Islet of Langerhans (tissue), 1 donor: ENCODE measurements at regions not wholly inside any gene's neighbourhood (a gene's known extent, or its start where the extent isn't known, plus 50 kb on each side); places are given as distances from the start of the nearest gene placed in this dataset.
A peak's percentile ranks its signal among the peaks of the same experiment; 100 is the strongest.
"Not testable (repeated sequence)": the region's sequence is repeated elsewhere in the genome, so short reads cannot be mapped to it uniquely, and the experiment has no call there.

Source experiments
- FAIRE-seq: peaks from one replicate; lab custom pipeline; 2011; peaks lifted over from hg19 to GRCh38; lab: Jason Lieb, UNC

GRCh38 chr2:87956613-87957012 lies 59.7 kb downstream of the RNU2-63P start:
- FAIRE-seq = not testable (repeated sequence)

- FAIRE-seq = not testable (repeated sequence)
Observed at GRCh38 chr2:87949008-87949407, 67.3 kb downstream of the RNU2-63P start.

- FAIRE-seq = not testable (repeated sequence)
Observed at GRCh38 chr2:87946644-87947370, 69.5 kb downstream of the RNU2-63P start.

DNA sequence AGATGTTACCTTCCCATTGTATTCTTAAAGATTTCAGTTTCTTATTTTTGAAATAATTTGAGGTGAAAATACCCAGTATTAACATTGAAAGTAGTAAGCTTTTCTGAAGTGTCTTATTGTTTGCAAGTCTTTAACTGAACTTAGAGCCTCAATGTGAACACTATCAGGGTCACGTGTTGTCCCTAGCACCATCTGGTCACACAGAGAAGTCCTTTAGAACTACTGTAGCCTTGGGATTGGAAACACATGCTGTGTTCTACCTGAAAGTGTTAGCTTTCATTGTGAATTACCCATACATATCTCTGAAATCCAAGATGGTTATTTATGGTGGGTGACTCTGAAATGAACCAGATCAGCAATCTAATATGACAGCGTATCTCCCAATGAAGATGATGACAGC lies 77.0 kb downstream of the RNU2-63P start:
- FAIRE-seq = peak; percentile 30

GRCh38 chr2:87919023-87919665 lies 93.5 kb upstream of the RGPD2 start:
- FAIRE-seq = not testable (repeated sequence)

DNA sequence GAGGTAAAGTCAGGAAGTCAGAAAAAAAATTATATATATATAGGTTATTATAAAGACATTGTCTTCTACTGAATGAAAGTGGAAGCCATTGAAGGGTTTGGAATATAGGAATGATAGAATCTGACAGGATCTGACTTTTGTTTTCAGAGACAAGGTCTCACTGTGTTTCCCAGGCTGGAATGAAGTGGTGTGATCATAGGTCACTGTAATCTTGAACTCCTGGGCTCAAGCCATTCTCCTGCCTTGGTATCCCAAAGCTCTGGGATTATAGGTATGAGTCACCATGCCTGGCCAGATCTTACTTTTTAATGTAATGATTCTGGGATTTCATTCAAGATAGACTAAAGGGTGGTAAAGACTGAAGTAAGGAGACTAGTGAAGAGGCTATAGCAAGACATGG lies 91.6 kb upstream of the RGPD2 start:
- not testable (repeated sequence) for FAIRE-seq

DNA sequence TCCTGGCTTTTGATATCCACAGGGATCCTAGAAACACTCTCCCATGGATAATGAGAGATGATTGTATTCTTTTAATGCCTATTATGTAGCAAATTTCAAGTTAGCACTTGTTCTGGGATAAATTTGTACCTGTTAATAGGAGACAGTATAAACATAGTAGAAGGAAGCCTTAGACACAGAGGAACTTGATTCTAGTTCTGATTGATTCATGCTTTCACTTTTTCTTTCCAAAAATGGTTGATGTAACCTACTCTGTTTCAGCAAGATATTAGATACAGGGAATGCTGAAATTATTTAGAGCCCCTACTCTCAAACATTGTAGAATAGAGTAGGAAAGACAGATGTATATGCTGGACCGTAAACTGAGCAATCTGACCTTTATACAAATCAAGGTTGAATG lies 85.3 kb upstream of the RGPD2 start:
- FAIRE-seq = not testable (repeated sequence)

GRCh38 chr2:87909042-87909441 lies 83.4 kb upstream of the RGPD2 start:
- FAIRE-seq = not testable (repeated sequence)

GRCh38 chr2:87907556-87908099 lies 82.0 kb upstream of the RGPD2 start:
- FAIRE-seq = not testable (repeated sequence)

DNA sequence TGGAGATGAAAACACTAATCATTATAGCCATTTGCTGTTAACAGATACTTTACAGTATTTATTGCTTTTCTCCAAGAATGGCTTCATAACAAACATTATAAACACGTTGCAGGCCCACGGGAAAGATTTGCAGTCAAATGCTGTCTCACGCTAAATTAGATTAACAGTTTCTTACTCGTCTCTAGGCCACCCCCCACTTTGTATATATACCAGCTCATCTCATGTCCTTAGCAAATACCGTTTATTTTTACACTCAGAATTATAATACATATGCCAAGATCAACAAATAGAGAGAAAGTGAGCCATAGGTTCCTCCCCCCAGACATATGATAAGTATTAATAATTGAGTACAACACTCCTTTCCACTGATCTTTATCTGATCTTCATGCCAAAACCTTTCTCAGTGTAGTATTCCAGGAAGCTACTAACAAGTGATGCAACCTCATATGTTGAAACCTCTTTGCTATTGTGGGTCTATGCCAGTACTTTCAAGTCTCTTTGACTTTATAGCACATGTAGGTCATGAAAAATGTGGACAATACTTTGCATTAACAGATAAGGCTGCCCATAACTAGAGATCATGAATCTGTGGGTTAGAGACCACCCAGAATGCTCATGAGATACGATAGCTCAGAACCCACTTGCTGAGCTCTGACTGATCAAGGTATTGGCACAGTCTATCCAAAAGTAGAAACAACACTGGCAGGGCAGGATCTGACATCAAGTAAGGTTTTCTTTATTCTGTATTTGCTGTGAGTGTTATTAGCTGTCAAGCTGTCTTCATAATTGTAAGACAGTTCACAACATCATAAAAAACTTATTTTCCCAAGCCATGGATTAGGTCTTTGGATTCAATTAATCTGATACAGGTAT lies 77.9 kb upstream of the RGPD2 start:
- FAIRE-seq = not testable (repeated sequence)

DNA sequence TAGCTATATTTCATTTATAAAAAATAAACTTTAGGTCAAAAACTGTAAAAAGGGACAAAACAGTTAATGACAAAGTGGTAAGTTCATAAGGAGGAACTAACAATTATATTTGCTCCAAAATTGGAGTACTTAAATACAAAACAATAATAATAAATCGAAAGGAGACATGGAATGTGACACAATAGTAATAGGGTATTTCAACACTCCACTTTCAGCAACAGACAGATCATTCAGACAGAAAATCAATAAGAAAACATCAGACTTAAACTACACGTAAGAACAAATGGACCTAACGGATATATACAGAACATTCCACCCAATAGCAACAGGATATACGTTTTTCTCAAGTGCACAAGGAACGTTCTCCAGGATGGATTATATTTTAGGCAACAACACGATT lies 58.1 kb upstream of the RGPD2 start:
- not testable (repeated sequence) for FAIRE-seq
